ENCODE measurements at regions not wholly inside any gene's neighbourhood (a gene's known extent, or its start where the extent isn't known, plus 50 kb on each side); places are given as distances from the start of the nearest gene placed in this dataset.

DNA sequence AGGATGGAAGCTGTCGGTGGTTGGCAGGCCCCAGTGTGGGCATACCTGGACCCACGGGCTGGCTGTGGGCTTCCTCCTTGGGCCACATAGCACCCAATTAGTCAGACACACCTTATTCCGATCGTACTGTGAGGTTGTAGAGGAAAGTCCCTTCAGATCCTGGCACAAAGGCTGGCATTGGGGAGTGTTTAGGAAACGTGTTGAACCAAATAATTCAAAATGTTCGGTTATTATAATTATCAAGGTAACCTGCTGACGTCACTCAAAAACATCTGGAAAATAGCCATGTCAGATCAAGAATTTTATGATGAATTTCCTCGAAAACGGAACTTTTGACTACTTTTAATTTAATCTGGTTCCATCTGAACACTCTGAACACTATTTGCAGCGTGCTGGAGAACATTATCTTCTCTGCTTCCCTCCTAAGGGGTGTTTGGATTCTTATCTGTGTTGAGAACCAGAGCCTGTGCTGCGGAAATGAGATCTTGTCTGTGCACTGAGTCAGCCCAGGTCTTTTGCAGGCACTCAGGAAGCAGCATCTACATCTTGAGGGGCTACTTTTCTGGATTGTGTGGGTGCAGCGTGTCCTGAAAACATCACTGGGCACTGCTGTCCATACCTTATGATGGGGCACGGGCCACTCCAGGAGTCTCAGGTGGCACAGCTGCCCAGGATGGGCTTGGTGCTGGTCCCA lies 100.3 kb downstream of the SLC25A47 start (continued):
- TF ChIP-seq, protein P1, sequence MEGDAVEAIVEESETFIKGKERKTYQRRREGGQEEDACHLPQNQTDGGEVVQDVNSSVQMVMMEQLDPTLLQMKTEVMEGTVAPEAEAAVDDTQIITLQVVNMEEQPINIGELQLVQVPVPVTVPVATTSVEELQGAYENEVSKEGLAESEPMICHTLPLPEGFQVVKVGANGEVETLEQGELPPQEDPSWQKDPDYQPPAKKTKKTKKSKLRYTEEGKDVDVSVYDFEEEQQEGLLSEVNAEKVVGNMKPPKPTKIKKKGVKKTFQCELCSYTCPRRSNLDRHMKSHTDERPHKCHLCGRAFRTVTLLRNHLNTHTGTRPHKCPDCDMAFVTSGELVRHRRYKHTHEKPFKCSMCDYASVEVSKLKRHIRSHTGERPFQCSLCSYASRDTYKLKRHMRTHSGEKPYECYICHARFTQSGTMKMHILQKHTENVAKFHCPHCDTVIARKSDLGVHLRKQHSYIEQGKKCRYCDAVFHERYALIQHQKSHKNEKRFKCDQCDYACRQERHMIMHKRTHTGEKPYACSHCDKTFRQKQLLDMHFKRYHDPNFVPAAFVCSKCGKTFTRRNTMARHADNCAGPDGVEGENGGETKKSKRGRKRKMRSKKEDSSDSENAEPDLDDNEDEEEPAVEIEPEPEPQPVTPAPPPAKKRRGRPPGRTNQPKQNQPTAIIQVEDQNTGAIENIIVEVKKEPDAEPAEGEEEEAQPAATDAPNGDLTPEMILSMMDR (IDR thresholded peaks at IDR 0.05 in 2 of 3, conservative IDR thresholded peaks at IDR 0.05 in 1 of 3; ENCODE audit: borderline replicate concordance in 1 of 3, insufficient read depth in 1 of 3, low read depth in 2 of 3, low read length in 2 of 3) = no peak
- TF ChIP-seq YY1 (IDR thresholded peaks at IDR 0.05; ENCODE audit: extremely low read depth, insufficient replicate concordance, low read depth, low read length) (no peak), TCF7L2 (IDR thresholded peaks at IDR 0.05; ENCODE audit: borderline replicate concordance, extremely low read depth, insufficient read depth, insufficient read length) (no peak)

GRCh38 chr14:100424504-100425428 lies 101.6 kb downstream of the SLC25A47 start:
- no peaks in the 10 kb centered on the region for H4K20me1 ChIP-seq (ENCODE audit: insufficient read depth)
- H3K9me2 ChIP-seq (ENCODE audit: insufficient read depth) = no peaks in the 10 kb centered on the region
- RAD21 ChIA-PET (ENCODE audit: low non-redundant PET in 1 of 2, low total read pairs in 2 of 2, uncharacterized antibody in 2 of 2, unreplicated experiment in 2 of 2) = interaction anchor here in 1 of 2 experiments (1.4 kb wide), 1 partner anchor 14 kb away, joined by 3 read pairs; no protein-coding TSS in a partner anchor
- H3K4me2 ChIP-seq (ENCODE audit: low read length) = peak overlapping the region; percentile 39
- no peaks in the 10 kb centered on the region for H3K79me2 ChIP-seq (ENCODE audit: insufficient read depth, low read length)
- no peak overlapping the region; the same call in 1 of the 2 replicates for H3K9ac ChIP-seq (ENCODE audit: low read length)
- ATAC-seq (peak; percentile 74), DNase-seq (ENCODE audit: low read depth, low spot score) (no peak)
- intact Hi-C loops (cut with micrococcal nuclease) = no loop called here
- H3K4me3 ChIP-seq (replicated peaks in 1 of 2; ENCODE audit: low read depth in 1 of 2, low read length in 2 of 2) = no peak overlapping the region
- CTCF ChIA-PET = interaction anchor here (0.7 to 1.8 kb wide), 2 partner anchors 15 to 229 kb away, joined by 3 to 7 read pairs; no protein-coding TSS in a partner anchor
- POLR2A ChIA-PET = no interaction called here
- no peak overlapping the region for H2AFZ ChIP-seq (ENCODE audit: low read depth, low read length, poor library complexity, severe bottlenecking)
- H3K27me3 ChIP-seq (ENCODE audit: insufficient read depth, low read length) = no peaks in the 10 kb centered on the region
- H3K4me1 ChIP-seq (ENCODE audit: control insufficient read depth in 1 of 2, insufficient read depth in 2 of 2, low read length in 2 of 2) = peaks cover 29 to 33% of the 10 kb centered on the region in 2 experiments
- H3K27ac ChIP-seq (ENCODE audit: low read depth, low read length) = no peak overlapping the region; the same call in 1 of the 2 replicates
- no TSS peak for BruUV-seq (replicated peaks)
- TF ChIP-seq EGR1 (IDR thresholded peaks at IDR 0.05; ENCODE audit: low read depth) = no peak
- no peak for TF ChIP-seq ZFX (IDR thresholded peaks at IDR 0.05)
- TF ChIP-seq, protein P2, sequence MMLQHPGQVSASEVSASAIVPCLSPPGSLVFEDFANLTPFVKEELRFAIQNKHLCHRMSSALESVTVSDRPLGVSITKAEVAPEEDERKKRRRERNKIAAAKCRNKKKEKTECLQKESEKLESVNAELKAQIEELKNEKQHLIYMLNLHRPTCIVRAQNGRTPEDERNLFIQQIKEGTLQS (IDR thresholded peaks at IDR 0.05) = no peak
- no peak for TF ChIP-seq ZBTB33 (IDR thresholded peaks at IDR 0.05; ENCODE audit: extremely low read depth, insufficient replicate concordance, low read length)
- TF ChIP-seq CBX3 (IDR thresholded peaks at IDR 0.05; ENCODE audit: low read depth) = no peak
- TF ChIP-seq, protein P3, sequence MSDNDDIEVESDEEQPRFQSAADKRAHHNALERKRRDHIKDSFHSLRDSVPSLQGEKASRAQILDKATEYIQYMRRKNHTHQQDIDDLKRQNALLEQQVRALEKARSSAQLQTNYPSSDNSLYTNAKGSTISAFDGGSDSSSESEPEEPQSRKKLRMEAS (IDR thresholded peaks at IDR 0.05) = peak; percentile 74; the same call in 1 of the 2 replicates
- no peak for TF ChIP-seq JUND (IDR thresholded peaks at IDR 0.05)
- no peak for TF ChIP-seq FOSL1 (IDR thresholded peaks at IDR 0.05; ENCODE audit: low read depth)
- H3K36me3 ChIP-seq (ENCODE audit: control insufficient read depth in 1 of 2, insufficient read depth in 2 of 2, low read length in 2 of 2) = no peaks in the 10 kb centered on the region
- H3K9me3 ChIP-seq (ENCODE audit: control insufficient read depth in 1 of 2, insufficient read depth in 1 of 2, low read depth in 1 of 2, low read length in 2 of 2) = no peaks in the 10 kb centered on the region

All from HCT116 (cell line).